OCI-LY7 (cell line): ENCODE measurements at regions not wholly inside any gene's neighbourhood (a gene's known extent, or its start where the extent isn't known, plus 50 kb on each side); places are given as distances from the start of the nearest gene placed in this dataset.

ENCODE experiments used
- CTCF ChIP-seq: fragments of 200-600 bp; sonication (generic); conservative IDR thresholded peaks from 2 replicates; pipeline ENCODE4 v1.5.1; 2014; ENCODE audit warnings: mild to moderate bottlenecking, antibody characterized with exemption, low read length, moderate library complexity, mixed read lengths
- EZH2phosphoT487 ChIP-seq: fragments of 200-600 bp; sonication (generic); IDR thresholded peaks from 2 replicates; pipeline ENCODE4 v1.6.1; 2018; ENCODE audit warnings: low read depth, borderline replicate concordance, mild to moderate bottlenecking, mixed run types, antibody characterized with exemption, low read length, moderate library complexity, mixed read lengths

- TF ChIP-seq CTCF (no peak), EZH2phosphoT487 (no peak)
Observed at GRCh38 chr9:109857336-109857735, 77.3 kb downstream of the PALM2AKAP2 start.
